CD1c-positive myeloid dendritic cell (primary cell): ENCODE measurements at regions not wholly inside any gene's neighbourhood (a gene's known extent, or its start where the extent isn't known, plus 50 kb on each side); places are given as distances from the start of the nearest gene placed in this dataset.
A peak's percentile ranks its signal among the peaks of the same experiment; 100 is the strongest.

ENCODE experiments used
- DNase-seq: peaks from one replicate; pipeline ENCODE4 v3.0.0-alpha.2; 2016; ENCODE audit errors: extremely low spot score

DNA sequence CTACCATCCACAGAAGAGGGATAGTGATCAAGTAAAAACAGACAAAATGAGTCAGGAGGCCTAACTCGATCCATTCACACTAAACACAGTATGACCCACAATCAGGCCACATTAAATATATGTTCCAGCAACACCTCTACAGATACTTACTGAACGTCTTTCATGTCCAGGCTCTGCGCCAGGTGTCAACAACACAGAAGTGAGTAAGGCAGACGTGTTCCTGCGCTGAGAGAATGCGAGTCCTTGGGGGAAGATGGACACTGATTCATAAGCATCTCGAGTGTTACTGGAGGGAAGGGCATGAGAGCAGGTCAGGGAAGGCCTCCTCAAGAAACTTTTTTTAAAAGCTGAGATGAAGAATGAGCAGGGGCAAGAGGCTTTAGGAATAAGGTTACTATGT is 164.3 kb upstream of the CLINT1 start:
- DNase-seq: no peak

GRCh38 chr5:158022837-158023236 is 163.9 kb upstream of the CLINT1 start:
- no peak for DNase-seq

GRCh38 chr5:158022393-158022792 is 163.4 kb upstream of the CLINT1 start:
- no peak for DNase-seq

DNA sequence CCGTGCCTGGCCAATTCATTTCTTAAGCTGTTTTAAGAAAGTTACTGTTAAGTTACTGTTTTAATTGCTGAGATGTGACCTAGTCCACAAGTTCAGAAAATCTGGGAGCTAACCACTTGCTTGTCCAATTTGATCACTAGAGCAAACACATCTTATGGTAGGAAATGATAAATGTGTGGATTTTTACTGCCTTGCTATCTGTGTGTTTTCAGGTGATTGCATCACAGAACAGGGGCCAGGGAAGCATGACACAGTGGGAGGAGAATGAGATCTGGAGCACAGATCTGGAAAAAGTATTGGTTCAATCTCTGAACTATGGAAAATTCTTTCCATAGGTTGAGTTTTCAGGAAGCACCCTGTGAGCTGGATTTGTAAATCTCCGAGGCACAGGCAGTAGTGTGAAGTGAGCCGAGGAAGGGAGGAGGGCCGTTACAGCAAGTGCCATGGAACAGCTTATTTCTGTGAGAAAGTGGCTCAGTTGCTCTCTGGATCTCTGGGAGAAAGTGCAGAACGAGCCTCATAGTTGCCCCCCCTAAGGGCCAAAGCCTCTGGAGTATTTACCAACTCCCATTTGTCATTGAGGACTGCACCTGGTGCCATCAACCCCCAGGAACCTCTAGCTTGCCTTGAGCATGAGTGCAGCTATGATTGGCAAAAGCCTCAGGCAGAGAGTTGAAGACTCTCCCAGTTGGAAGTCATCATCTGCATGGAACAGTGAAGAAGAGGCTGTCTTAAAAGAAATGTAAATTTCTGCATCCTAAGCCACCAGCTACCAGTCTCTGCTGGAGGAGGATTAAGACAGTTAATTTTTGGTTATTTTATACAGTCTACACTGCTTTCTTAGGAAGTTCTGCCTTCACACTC is 161.8 kb upstream of the CLINT1 start:
- DNase-seq: no peak

GRCh38 chr5:158017469-158017868 is 158.5 kb upstream of the CLINT1 start:
- DNase-seq: no peak

DNA sequence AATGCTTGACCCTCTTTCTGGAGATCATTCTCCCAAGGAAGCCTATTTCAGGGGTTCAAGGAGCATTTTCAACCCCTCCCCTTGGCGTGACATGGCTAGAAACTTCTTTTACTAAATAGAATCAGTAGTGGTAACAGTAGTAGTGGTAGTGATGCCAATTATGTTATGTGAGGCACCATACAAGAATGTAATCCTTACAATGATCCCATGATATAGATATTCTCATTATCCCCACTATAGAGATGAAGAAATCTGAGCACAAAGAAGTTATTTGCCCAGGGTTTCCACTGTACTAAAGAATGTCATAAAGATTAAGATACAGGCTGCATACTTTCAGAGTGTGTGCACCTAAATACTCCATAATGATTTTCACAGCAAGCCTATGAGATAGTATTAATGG is 155.4 kb upstream of the CLINT1 start:
- DNase-seq: no peak

DNA sequence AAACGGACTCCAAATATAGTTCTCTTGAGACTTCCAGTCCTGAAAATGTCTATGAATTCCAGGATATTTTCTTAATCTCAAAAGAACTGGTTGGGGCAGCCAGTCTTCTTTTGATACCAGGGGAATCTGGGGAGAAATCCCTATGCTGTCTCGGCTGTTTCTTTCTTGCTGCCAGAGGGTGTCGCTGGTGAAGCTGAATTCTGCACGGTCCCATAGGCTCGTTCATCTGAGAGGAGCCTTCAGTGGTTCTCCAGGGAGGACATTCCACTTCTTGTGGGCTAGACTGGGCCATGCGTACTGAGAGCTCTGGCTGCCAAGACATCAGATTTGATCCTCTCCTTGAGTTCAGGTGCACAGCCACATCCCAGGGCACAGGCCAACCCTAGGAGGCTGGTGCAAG is 155.0 kb upstream of the CLINT1 start:
- no peak for DNase-seq

DNA sequence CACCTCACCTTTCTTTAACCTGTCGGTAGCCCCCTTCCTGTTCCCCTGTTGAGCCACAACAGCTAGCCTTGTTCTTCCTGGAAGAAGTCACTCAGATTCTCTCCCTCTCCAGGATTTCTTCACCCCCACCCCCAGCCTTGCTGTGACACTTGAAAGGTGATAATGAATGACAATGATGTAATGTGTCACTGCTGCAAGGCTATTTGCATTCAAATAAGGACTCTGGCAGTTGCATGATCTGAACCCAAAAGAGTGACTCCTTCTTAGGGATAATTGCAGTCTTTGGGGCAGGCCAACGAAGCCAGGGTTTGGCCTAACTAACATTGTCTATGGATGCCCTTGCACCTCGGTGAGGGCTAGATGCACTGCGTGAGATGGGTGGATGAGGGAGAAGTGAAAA is 154.4 kb upstream of the CLINT1 start:
- no peak for DNase-seq

- no peak for DNase-seq
These were observed 152.5 kb upstream of the CLINT1 start for GRCh38 chr5:158011422-158011821.

GRCh38 chr5:158010831-158011230 is 151.9 kb upstream of the CLINT1 start:
- DNase-seq: no peak

- DNase-seq: no peak
These were observed 148.4 kb upstream of the CLINT1 start for GRCh38 chr5:158007336-158007735.

GRCh38 chr5:157999696-158000095 is 140.8 kb upstream of the CLINT1 start:
- DNase-seq: no peak

DNA sequence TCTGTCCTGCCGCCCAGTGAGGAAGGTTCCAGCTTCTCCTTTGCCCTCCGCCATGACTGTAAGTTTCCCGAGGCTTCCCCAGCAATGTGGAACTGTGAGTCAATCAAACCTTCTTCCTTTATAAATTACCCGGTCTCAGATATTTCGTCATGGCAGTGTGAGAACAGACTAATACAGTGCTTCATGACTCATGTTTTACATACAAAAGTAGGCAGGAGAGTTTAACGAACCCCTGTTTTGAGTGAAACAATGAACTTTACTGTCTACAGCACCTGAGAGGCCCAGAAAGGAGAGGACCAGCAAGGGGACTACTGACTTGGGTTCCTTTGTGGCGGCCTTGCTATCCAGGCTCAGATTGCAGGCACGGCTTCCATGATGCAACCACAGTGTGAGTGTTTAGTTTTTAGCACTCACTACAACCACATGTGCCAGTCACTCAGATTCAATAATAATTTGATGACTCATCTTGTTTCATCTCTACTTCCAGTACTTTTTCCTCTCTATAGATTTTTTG is 139.1 kb upstream of the CLINT1 start:
- DNase-seq: peak; percentile 74

DNA sequence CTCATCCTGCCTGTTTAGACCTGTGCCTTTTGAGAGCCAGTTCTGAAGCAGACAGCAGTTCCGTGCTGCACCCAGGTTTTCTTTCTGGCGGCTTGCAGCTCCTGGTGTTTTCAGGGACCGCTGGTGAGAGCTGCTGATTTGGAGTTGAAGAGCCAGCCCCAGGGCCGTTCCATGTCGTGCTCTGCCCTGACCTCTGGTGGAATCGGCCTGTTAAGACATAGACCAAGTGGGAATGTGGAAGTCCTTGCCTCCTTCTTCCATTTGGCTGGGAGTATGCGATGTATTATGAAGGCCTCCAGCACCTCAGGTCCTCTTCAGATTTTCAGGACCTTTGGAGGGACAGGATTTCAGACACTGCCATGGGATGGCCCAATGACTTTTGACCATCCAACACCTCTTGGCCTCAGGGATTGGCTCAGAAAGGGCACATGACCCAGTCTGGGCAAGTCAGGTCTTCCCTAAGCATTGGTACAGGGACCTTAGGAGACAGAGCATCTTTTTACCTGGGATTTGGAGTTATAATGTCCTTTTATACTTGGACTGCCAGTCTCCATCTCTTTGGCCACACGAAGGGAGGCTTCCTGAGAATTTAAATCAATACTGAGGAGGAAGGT is 136.1 kb upstream of the CLINT1 start:
- DNase-seq: peak; percentile 49

DNA sequence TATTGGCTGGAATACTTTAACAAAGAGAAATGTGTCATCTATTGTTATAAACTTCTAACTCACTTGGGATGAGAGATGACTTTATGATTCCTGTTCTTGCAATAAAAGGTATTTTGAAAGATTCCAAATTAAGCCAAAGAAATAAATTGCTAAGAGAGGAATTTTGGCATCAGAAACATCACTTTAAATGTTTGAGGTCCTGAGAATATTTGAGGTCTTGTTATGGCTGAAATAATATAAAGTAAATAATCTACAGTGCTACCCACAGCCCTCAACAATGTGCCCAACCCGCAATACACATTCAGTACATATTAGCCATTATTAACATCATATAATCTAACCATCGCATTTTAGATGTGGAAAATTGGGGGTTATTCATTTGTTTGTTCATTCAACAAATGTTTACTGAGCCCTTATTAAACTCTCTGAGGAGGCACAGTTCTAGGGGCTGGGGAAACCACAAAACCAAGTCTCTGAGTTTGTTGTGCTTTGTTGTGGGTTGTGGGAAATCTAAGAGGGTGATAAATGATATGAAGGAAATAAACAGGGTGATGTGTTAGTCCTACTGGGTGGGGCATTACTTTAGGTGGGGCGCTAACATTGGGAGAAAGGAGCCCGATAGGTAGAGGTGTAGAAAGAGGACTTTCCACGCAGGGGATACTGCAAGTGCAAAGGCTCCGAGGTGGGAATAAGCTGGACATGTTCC is 135.2 kb upstream of the CLINT1 start:
- DNase-seq: no peak

GRCh38 chr5:157993201-157993600 is 134.3 kb upstream of the CLINT1 start:
- no peak for DNase-seq

GRCh38 chr5:157990583-157991181 is 131.7 kb upstream of the CLINT1 start:
- no peak for DNase-seq

DNA sequence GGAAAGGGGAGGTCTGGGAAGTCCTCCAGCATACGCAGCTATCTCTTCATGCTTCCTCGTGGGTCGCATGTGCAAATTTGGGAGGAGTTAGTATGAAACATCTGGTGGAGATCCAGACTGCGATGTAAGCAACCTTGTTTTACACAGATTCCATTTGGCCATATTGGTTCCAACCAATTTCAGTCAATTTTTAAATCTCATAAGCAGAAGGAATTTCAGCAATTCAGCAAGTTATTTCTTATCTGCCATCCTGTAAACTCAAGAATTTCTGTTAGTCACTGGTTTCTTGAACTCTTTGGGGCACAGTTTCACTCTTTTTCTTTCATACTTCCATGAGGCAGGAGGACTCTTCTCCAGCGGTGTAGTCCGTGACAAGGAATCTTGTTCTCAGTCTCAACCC is 130.4 kb upstream of the CLINT1 start:
- no peak for DNase-seq

GRCh38 chr5:157987259-157987658 is 128.3 kb upstream of the CLINT1 start:
- DNase-seq: no peak

- no peak for DNase-seq
These were observed 127.6 kb upstream of the CLINT1 start for GRCh38 chr5:157986431-157986990.

- no peak for DNase-seq
These were observed 125.7 kb upstream of the CLINT1 start for GRCh38 chr5:157984611-157985010.
